KMS-11 (cell line): ENCODE measurements at regions not wholly inside any gene's neighbourhood (a gene's known extent, or its start where the extent isn't known, plus 50 kb on each side); places are given as distances from the start of the nearest gene placed in this dataset.

Source experiments
- H2AFZ ChIP-seq: fragments of 200-600 bp; sonication (generic); 2 replicates; pipeline ENCODE4 v1.6.1; 2016; ENCODE audit warnings: antibody characterized with exemption, mixed run types, low read depth
- H3K27ac ChIP-seq: fragments of 200-600 bp; sonication (generic); 2 replicates; pipeline ENCODE4 v1.6.1; 2016; ENCODE audit warnings: mild to moderate bottlenecking, mixed run types
- H3K27me3 ChIP-seq: fragments of 200-600 bp; sonication (generic); 2 replicates; pipeline ENCODE4 v1.6.1; 2017; ENCODE audit warnings: mild to moderate bottlenecking, low read depth, mixed run types, moderate library complexity; ENCODE audit not compliant: insufficient read depth
- H3K36me3 ChIP-seq: fragments of 200-600 bp; sonication (generic); 2 replicates; pipeline ENCODE4 v1.6.1; 2017; ENCODE audit warnings: mild to moderate bottlenecking, mixed run types; ENCODE audit not compliant: insufficient read depth
- H3K4me1 ChIP-seq: fragments of 200-600 bp; sonication (generic); 2 replicates; pipeline ENCODE4 v1.6.1; 2016; ENCODE audit warnings: mild to moderate bottlenecking, low read depth, mixed run types; ENCODE audit not compliant: poor library complexity, severe bottlenecking
- H3K4me2 ChIP-seq: fragments of 200-600 bp; sonication (generic); 2 replicates; pipeline ENCODE4 v1.7.0; 2016; ENCODE audit warnings: mild to moderate bottlenecking, mixed run types
- H3K4me3 ChIP-seq: fragments of 200-600 bp; sonication (generic); IDR thresholded peaks from 2 replicates; pipeline ENCODE4 v1.6.1; 2017; ENCODE audit warnings: low read depth, low read length, mixed read lengths; ENCODE audit not compliant: insufficient read depth
- H3K79me2 ChIP-seq: fragments of 200-600 bp; sonication (generic); 2 replicates; pipeline ENCODE4 v1.6.1; 2016; ENCODE audit warnings: low read depth, mixed run types; ENCODE audit not compliant: insufficient read depth
- H3K9ac ChIP-seq: fragments of 200-600 bp; sonication (generic); 2 replicates; pipeline ENCODE4 v1.6.1; 2016; ENCODE audit warnings: mild to moderate bottlenecking, mixed run types
- H4K20me1 ChIP-seq: fragments of 200-600 bp; sonication (generic); 2 replicates; pipeline ENCODE4 v1.6.1; 2016; ENCODE audit warnings: mild to moderate bottlenecking, mixed run types; ENCODE audit not compliant: insufficient read depth
- TF ChIP-seq, protein P1 (sequence below): fragments of 200-600 bp; sonication (generic); conservative IDR thresholded peaks from 2 replicates; pipeline ENCODE4 v1.6.1; 2017; ENCODE audit warnings: low read depth, mild to moderate bottlenecking, antibody characterized with exemption, low read length, moderate library complexity, mixed read lengths

DNA sequence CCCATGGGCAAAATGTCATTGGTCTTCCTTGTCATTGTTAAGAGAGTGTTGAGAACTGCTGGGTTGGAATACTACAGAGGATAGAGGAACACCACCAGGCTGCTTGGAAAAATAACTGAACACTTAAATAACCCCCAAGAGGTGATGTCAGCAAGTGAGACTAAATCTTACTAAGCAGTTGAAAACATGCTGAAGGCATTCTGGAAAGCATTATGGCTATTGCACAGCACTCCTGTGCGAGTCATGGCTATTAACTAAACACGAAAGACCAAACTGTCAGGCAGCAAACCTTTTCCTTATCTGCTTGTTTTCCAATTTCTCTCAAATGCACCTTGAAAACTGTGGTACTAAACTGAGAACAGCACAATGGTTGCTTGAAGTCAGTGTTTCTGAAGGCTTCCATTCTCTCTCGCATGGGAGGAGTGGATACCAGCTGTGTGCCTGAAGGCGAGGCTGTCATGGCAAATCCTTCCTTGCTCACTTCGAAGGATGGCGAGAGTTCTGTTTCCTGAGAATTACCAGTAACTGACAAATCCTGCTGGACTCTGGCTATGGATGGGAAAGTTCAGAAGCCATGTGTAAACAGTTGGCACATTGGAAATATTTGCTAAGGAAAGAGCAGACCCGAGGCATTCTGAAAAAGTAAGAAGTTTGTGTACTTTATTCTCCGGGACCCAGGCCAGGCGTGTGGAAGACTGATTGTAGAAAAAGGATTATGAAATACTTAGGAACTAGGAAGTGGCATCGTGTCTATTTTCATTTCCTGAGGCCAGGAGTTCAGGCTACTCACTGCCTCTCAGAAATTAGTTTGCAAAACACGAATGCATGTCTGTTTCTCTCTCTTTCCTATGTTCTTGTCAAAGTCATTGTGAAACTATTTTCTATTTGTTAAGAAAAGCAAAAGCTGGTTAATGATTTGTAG is 182.1 kb downstream of the DMRT2 start:
- Histone ChIP-seq H3K27ac (no peak overlapping the region), H2AFZ (no peak overlapping the region), H3K4me3 (no peak overlapping the region), H3K36me3 (no peaks in the 10 kb centered on the region), H3K4me2 (no peak overlapping the region), H4K20me1 (no peaks in the 10 kb centered on the region), H3K79me2 (no peaks in the 10 kb centered on the region), H3K9ac (no peak overlapping the region), H3K4me1 (no peaks in the 10 kb centered on the region), H3K27me3 (no peaks in the 10 kb centered on the region)
- TF ChIP-seq, protein P1, sequence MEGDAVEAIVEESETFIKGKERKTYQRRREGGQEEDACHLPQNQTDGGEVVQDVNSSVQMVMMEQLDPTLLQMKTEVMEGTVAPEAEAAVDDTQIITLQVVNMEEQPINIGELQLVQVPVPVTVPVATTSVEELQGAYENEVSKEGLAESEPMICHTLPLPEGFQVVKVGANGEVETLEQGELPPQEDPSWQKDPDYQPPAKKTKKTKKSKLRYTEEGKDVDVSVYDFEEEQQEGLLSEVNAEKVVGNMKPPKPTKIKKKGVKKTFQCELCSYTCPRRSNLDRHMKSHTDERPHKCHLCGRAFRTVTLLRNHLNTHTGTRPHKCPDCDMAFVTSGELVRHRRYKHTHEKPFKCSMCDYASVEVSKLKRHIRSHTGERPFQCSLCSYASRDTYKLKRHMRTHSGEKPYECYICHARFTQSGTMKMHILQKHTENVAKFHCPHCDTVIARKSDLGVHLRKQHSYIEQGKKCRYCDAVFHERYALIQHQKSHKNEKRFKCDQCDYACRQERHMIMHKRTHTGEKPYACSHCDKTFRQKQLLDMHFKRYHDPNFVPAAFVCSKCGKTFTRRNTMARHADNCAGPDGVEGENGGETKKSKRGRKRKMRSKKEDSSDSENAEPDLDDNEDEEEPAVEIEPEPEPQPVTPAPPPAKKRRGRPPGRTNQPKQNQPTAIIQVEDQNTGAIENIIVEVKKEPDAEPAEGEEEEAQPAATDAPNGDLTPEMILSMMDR = no peak

DNA sequence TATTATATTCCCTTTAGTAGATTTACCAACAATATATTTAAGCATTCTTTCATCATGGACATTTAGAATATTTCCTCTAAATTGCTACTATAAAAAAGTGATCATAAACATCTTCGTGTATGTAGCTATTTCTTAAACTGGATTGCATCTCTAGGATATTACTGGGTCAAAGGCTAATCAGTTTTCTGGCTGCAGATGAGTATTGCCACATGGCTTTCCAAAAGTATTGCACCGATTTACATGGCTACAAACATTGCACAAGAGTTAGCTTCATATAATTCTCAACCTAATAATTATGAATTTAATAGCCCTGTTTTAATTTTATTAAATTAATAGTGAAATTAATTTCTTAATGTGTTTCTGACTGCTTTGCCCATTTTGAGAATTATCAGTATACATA is 183.4 kb downstream of the DMRT2 start:
- no peaks in the 10 kb centered on the region for H3K4me1 ChIP-seq
- no peak overlapping the region for H2AFZ ChIP-seq
- no peak overlapping the region for H3K27ac ChIP-seq
- no peaks in the 10 kb centered on the region for H3K36me3 ChIP-seq
- H3K4me3 ChIP-seq = no peak overlapping the region
- no peaks in the 10 kb centered on the region for H3K27me3 ChIP-seq
- no peak overlapping the region for H3K4me2 ChIP-seq
- H4K20me1 ChIP-seq = no peaks in the 10 kb centered on the region
- TF ChIP-seq, protein P1 = no peak
- no peak overlapping the region for H3K9ac ChIP-seq
- H3K79me2 ChIP-seq = no peaks in the 10 kb centered on the region

DNA sequence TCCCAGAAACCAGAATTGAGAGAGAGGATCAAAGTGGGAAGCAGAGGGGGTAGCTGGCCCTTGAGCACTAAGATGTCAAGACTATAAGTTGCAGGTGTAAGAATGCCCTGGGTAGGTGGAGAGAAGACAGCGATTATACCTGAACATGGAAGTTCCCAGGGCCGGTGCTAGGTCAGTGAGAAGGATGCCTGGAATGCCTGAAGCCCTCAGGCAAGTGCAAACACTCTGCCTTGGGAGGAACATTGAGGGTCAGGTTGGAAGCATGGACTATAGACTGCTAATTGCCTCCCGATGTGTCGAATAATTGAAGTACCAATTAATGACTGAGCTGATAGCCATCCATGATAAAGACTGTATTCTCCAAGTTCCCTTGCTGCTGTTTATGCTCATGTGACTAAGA is 185.5 kb downstream of the DMRT2 start:
- Histone ChIP-seq H3K27me3 (no peaks in the 10 kb centered on the region), H3K36me3 (no peaks in the 10 kb centered on the region), H2AFZ (no peak overlapping the region), H3K4me3 (no peak overlapping the region), H3K27ac (no peak overlapping the region), H3K4me2 (no peak overlapping the region), H3K79me2 (no peaks in the 10 kb centered on the region), H3K4me1 (no peaks in the 10 kb centered on the region), H3K9ac (no peak overlapping the region), H4K20me1 (no peaks in the 10 kb centered on the region)
- TF ChIP-seq, protein P1 = no peak

DNA sequence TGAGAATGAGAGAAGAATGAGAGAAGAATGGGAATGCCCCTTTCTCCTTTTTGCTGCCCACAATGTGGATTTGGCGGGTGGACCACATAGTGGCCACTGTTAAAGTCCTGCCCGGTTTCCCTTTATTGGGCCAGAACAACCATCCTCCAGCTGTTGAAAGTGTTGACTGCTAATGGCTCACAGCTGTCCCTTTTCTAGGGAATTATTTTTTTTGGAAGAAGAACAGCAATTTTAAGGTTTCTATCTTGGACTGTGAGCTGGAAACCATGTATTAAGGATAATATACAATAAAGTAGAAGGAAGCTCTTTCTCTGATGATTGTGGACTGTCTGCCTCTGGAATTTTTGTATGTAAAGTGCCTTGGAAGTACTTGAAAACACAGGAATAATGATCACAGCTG is 185.9 kb downstream of the DMRT2 start:
- TF ChIP-seq, protein P1 = no peak
- H4K20me1 ChIP-seq = no peaks in the 10 kb centered on the region
- H3K4me1 ChIP-seq = no peaks in the 10 kb centered on the region
- H3K27ac ChIP-seq = no peak overlapping the region
- H3K9ac ChIP-seq = no peak overlapping the region
- no peaks in the 10 kb centered on the region for H3K36me3 ChIP-seq
- no peaks in the 10 kb centered on the region for H3K27me3 ChIP-seq
- no peak overlapping the region for H3K4me3 ChIP-seq
- no peak overlapping the region for H3K4me2 ChIP-seq
- no peaks in the 10 kb centered on the region for H3K79me2 ChIP-seq
- H2AFZ ChIP-seq = no peak overlapping the region
